H1 (cell line): ENCODE measurements at regions not wholly inside any gene's neighbourhood (a gene's known extent, or its start where the extent isn't known, plus 50 kb on each side); places are given as distances from the start of the nearest gene placed in this dataset.

Experiments used
- CHD1 ChIP-seq: IDR thresholded peaks from 2 replicates; pipeline ENCODE4 v1.6.1; 2012; ENCODE audit warnings: low read depth, low read length, improper control_type of control experiment
- CHD7 ChIP-seq: fragments of 300-600 bp; sonication (generic); IDR thresholded peaks from 2 replicates; pipeline ENCODE4 v1.7.1; 2012; ENCODE audit warnings: low read length, moderate library complexity, mild to moderate bottlenecking, inconsistent platforms; ENCODE audit not compliant: insufficient replicate concordance
- CREB1 ChIP-seq: IDR thresholded peaks from 2 replicates; pipeline ENCODE4 v1.6.1; 2012; ENCODE audit warnings: inconsistent platforms
- JUND ChIP-seq: IDR thresholded peaks from 2 replicates; pipeline ENCODE4 v1.6.1; 2011; ENCODE audit warnings: mild to moderate bottlenecking, improper control_type of control experiment, low read length
- PHF8 ChIP-seq: fragments of 200-600 bp; sonication (generic); conservative IDR thresholded peaks from 2 replicates; pipeline ENCODE4 v1.7.1; 2012; ENCODE audit warnings: low read depth, mild to moderate bottlenecking, inconsistent platforms, low read length, moderate library complexity
- POLR2AphosphoS5 ChIP-seq: IDR thresholded peaks from 2 replicates; pipeline ENCODE4 v1.6.1; 2011; ENCODE audit warnings: low read depth, low read length
- RNF2 ChIP-seq: fragments of 200-900, 300-1000 bp; sonication (generic); IDR thresholded peaks from 2 replicates; pipeline ENCODE4 v1.7.1; 2016; ENCODE audit warnings: borderline replicate concordance, low read depth, mild to moderate bottlenecking, antibody characterized with exemption, low read length; ENCODE audit not compliant: poor library complexity, severe bottlenecking; ENCODE audit errors: missing control alignments
- SAP30 ChIP-seq: fragments of 300-600 bp; sonication (generic); IDR thresholded peaks from 2 replicates; pipeline ENCODE4 v1.7.1; 2012; ENCODE audit warnings: low read length, moderate library complexity, mild to moderate bottlenecking, inconsistent platforms; ENCODE audit not compliant: insufficient read depth, insufficient replicate concordance
- SP4 ChIP-seq: IDR thresholded peaks from 2 replicates; pipeline ENCODE4 v1.6.1; 2012; ENCODE audit warnings: low read length, inconsistent platforms
- SRF ChIP-seq: IDR thresholded peaks from 2 replicates; pipeline ENCODE4 v1.6.1; 2011; ENCODE audit warnings: mild to moderate bottlenecking, low read depth, low read length, moderate library complexity
- TF ChIP-seq, protein P1 (sequence below): IDR thresholded peaks from 2 replicates; pipeline ENCODE4 v1.6.1; 2011; ENCODE audit warnings: low read depth, mild to moderate bottlenecking, low read length; ENCODE audit not compliant: insufficient read depth

DNA sequence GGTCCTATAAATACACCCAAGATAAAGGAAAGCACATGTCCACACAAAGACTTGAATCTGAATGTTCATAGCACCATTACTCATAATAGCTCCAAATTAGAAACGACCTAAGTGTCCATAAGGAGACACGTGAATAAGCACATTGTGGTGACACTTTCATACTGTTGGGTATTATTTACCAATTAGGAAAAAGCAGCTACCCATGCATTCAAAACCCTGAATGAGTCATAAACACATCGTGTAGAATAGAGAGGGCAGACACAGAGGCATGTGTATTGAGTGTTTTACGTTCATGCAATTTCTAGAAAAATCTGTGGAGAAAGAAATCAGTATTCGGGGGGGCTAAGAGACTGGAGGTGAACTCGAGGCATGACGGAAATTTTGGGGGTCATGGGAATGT is 396.7 kb downstream of the THBS2 start (continued):
- no peak for TF ChIP-seq CHD7
- no peak for TF ChIP-seq CHD1
- TF ChIP-seq POLR2AphosphoS5: no peak
- TF ChIP-seq SP4: no peak
- no peak for TF ChIP-seq SRF
- no peak for TF ChIP-seq SAP30
- TF ChIP-seq JUND: no peak
- TF ChIP-seq PHF8: no peak
- no peak for TF ChIP-seq CREB1
- no peak for TF ChIP-seq RNF2
- TF ChIP-seq, protein P1, sequence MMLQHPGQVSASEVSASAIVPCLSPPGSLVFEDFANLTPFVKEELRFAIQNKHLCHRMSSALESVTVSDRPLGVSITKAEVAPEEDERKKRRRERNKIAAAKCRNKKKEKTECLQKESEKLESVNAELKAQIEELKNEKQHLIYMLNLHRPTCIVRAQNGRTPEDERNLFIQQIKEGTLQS: no peak
